ENCODE measurements at regions not wholly inside any gene's neighbourhood (a gene's known extent, or its start where the extent isn't known, plus 50 kb on each side); places are given as distances from the start of the nearest gene placed in this dataset.

DNA sequence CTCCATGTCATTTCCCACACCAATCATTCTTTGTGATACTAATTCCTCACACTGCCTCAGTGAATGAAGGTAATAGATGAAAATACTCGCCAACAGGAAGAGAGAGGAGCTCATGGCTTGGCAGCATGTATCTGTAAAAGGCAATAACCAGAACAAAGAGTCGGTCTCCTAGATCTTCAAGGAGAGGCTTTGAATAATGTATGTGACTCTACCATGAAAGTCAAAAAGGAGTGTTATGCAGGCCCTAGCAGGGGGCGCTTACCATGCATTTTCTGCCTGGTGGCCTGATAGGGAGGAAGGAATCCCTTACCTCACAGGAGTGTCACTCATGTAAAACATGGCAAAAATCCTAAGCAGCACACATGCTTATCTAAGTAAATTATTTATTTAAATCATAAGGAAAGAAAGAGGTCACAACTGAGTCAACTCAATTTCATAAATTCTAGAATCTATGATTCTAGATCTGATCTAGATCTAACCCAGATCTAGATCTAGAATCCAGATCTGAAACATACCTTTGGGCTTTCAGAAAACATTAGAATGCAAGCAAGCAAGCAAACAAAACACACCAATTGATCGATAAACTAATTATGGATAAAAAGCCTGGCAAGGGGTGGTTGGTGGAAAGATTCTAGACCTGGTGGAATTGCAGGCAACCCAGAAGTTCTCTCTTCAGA is 226.3 kb upstream of the KLF6 start:
- FAIRE-seq = no peak

GRCh38 chr10:4008676-4009382 is 223.8 kb upstream of the KLF6 start:
- Histone ChIP-seq H3K79me2 (ENCODE audit: control insufficient read depth, insufficient read depth, low read length) (no peaks in the 10 kb centered on the region), H3K27ac (ENCODE audit: control insufficient read depth, insufficient read depth, low read length) (no peak overlapping the region), H3K4me1 (ENCODE audit: control insufficient read depth, extremely low read depth, insufficient read depth, low read length) (peaks cover 4% of the 10 kb centered on the region), H3K9me1 (ENCODE audit: control insufficient read depth, extremely low read depth, insufficient read depth, low read length) (no peaks in the 10 kb centered on the region), H4K20me1 (ENCODE audit: control insufficient read depth, extremely low read depth, insufficient read depth, low read length) (no peaks in the 10 kb centered on the region), H3K27me3 (ENCODE audit: control insufficient read depth, extremely low read depth, insufficient read depth, low read length) (no peaks in the 10 kb centered on the region), H3K9me3 (ENCODE audit: control insufficient read depth, low read depth, low read length) (no peaks in the 10 kb centered on the region), H2AFZ (ENCODE audit: control insufficient read depth, low read length) (no peak overlapping the region), H3K4me2 (ENCODE audit: control insufficient read depth, extremely low read depth, insufficient read depth, low read depth, low read length) (no peak overlapping the region), H3K9ac (ENCODE audit: control insufficient read depth, extremely low read depth, insufficient read depth, low read length) (no peak overlapping the region), H3K4me3 (ENCODE audit: control insufficient read depth in 2 of 3, extremely low read depth in 1 of 3, insufficient read depth in 2 of 3, low read depth in 1 of 3, low read length in 3 of 3) (no peak overlapping the region), H3K36me3 (ENCODE audit: control insufficient read depth in 2 of 2, extremely low read depth in 1 of 2, insufficient read depth in 2 of 2, low read length in 2 of 2) (no peaks in the 10 kb centered on the region)
- no peak for TF ChIP-seq EZH2 (IDR thresholded peaks at IDR 0.05; ENCODE audit: low read length)
- TF ChIP-seq CTCF (optimal IDR thresholded peaks at IDR 0.05 in 1 of 3, IDR thresholded peaks at IDR 0.05 in 1 of 3, conservative IDR thresholded peaks at IDR 0.05 in 1 of 3; ENCODE audit: extremely low read depth in 1 of 3, insufficient read depth in 2 of 3, low read length in 3 of 3) = no peak
- dilution Hi-C loops (cut with MboI; ENCODE audit: extremely low pct_ligation_motif_present, low sequenced_read_pairs) = no loop called here
- FAIRE-seq (no peak), DNase-seq (ENCODE audit: low read depth, low spot score) (no peak)

More for the DNA sequence above, 226.3 kb upstream of the KLF6 start:
- Histone ChIP-seq H3K9me3 (ENCODE audit: control insufficient read depth, low read depth, low read length) (no peaks in the 10 kb centered on the region), H3K4me1 (ENCODE audit: control insufficient read depth, extremely low read depth, insufficient read depth, low read length) (peaks cover 6% of the 10 kb centered on the region), H4K20me1 (ENCODE audit: control insufficient read depth, extremely low read depth, insufficient read depth, low read length) (no peaks in the 10 kb centered on the region), H3K79me2 (ENCODE audit: control insufficient read depth, insufficient read depth, low read length) (no peaks in the 10 kb centered on the region), H2AFZ (ENCODE audit: control insufficient read depth, low read length) (no peak overlapping the region), H3K36me3 (ENCODE audit: control insufficient read depth in 2 of 2, extremely low read depth in 1 of 2, insufficient read depth in 2 of 2, low read length in 2 of 2) (no peaks in the 10 kb centered on the region), H3K9ac (ENCODE audit: control insufficient read depth, extremely low read depth, insufficient read depth, low read length) (no peak overlapping the region), H3K27me3 (ENCODE audit: control insufficient read depth, extremely low read depth, insufficient read depth, low read length) (no peaks in the 10 kb centered on the region), H3K4me3 (ENCODE audit: control insufficient read depth in 2 of 3, extremely low read depth in 1 of 3, insufficient read depth in 2 of 3, low read depth in 1 of 3, low read length in 3 of 3) (no peak overlapping the region), H3K4me2 (ENCODE audit: control insufficient read depth, extremely low read depth, insufficient read depth, low read depth, low read length) (no peak overlapping the region), H3K9me1 (ENCODE audit: control insufficient read depth, extremely low read depth, insufficient read depth, low read length) (no peaks in the 10 kb centered on the region), H3K27ac (ENCODE audit: control insufficient read depth, insufficient read depth, low read length) (no peak overlapping the region)
- DNase-seq (ENCODE audit: low read depth, low spot score) = no peak
- dilution Hi-C loops (cut with MboI; ENCODE audit: extremely low pct_ligation_motif_present, low sequenced_read_pairs) = no loop called here
- TF ChIP-seq EZH2 (IDR thresholded peaks at IDR 0.05; ENCODE audit: low read length) (no peak), CTCF (optimal IDR thresholded peaks at IDR 0.05 in 1 of 3, IDR thresholded peaks at IDR 0.05 in 1 of 3, conservative IDR thresholded peaks at IDR 0.05 in 1 of 3; ENCODE audit: extremely low read depth in 1 of 3, insufficient read depth in 2 of 3, low read length in 3 of 3) (no peak)

Measured in keratinocyte (primary cell).